ENCODE measurements at regions not wholly inside any gene's neighbourhood (a gene's known extent, or its start where the extent isn't known, plus 50 kb on each side); places are given as distances from the start of the nearest gene placed in this dataset.

DNA sequence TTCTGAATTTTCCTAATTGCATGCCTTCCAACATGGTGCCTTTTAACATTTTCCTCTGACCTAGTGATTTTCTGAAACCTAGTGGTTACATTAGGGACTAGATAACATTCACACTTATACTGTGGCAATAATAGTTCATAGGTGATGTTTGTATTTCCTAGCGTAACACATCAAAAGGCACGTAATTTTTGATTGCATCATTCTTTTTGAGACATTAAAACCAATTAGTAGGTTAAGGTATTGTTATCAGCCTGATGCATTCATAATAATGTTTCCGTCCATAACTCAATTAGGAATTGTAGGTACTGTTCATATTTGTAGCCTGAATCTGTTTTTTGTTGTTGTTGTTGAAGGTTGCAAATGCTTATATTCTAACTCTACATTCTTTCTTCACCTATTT is 192.4 kb downstream of the ANXA1 start:
- Histone ChIP-seq H3K4me1 (no peaks in the 10 kb centered on the region), H3K9me3 (no peaks in the 10 kb centered on the region), H3K36me3 (ENCODE audit: insufficient read depth in 1 of 2, low read depth in 1 of 2) (no peaks in the 10 kb centered on the region), H3K27me3 (ENCODE audit: insufficient read depth in 3 of 3, low read length in 2 of 3) (no peaks in the 10 kb centered on the region), H3K27ac (no peak overlapping the region), H3K4me3 (no peak overlapping the region)
- TF ChIP-seq, protein P1, sequence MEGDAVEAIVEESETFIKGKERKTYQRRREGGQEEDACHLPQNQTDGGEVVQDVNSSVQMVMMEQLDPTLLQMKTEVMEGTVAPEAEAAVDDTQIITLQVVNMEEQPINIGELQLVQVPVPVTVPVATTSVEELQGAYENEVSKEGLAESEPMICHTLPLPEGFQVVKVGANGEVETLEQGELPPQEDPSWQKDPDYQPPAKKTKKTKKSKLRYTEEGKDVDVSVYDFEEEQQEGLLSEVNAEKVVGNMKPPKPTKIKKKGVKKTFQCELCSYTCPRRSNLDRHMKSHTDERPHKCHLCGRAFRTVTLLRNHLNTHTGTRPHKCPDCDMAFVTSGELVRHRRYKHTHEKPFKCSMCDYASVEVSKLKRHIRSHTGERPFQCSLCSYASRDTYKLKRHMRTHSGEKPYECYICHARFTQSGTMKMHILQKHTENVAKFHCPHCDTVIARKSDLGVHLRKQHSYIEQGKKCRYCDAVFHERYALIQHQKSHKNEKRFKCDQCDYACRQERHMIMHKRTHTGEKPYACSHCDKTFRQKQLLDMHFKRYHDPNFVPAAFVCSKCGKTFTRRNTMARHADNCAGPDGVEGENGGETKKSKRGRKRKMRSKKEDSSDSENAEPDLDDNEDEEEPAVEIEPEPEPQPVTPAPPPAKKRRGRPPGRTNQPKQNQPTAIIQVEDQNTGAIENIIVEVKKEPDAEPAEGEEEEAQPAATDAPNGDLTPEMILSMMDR (IDR thresholded peaks at IDR 0.05), result no peak
- WGBS, 3 donors, result 88 to 91% (median 88%) methylated on average over 3 of the region's 3 CpGs
- DNase-seq (no peak), ATAC-seq (no peak)
- intact Hi-C loops (cut with DNase I), result no loop called here

DNA sequence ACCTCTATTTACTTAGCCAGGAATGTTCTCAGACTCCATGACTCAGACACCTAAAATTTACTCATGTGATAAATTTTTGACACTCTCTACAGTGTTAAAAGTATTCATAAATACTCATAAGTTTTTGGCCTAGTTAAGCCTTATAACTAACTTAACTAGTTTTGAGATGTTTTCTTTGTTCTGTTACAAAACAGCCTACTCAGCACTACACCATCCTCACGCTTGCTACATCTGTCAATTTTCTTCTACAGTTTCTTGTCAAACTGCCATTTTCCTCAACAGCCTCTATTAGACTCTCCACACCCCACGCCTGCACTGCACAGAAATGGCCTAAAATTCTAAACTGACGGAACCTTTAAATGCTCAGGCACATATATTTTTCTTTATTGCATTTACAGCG is 195.5 kb downstream of the ANXA1 start:
- TF ChIP-seq, protein P1 (IDR thresholded peaks at IDR 0.05), result no peak
- 72 to 75% (median 75%) methylated on average over 4 of the region's 4 CpGs for WGBS, 3 donors
- no peak for DNase-seq
- H3K4me3 ChIP-seq, result no peak overlapping the region
- ATAC-seq, result no peak
- intact Hi-C loops (cut with DNase I), result no loop called here
- H3K27me3 ChIP-seq (ENCODE audit: insufficient read depth in 3 of 3, low read length in 2 of 3), result no peaks in the 10 kb centered on the region
- no peaks in the 10 kb centered on the region for H3K36me3 ChIP-seq (ENCODE audit: insufficient read depth in 1 of 2, low read depth in 1 of 2)
- H3K27ac ChIP-seq, result no peak overlapping the region
- no peaks in the 10 kb centered on the region for H3K4me1 ChIP-seq
- H3K9me3 ChIP-seq, result no peaks in the 10 kb centered on the region

DNA sequence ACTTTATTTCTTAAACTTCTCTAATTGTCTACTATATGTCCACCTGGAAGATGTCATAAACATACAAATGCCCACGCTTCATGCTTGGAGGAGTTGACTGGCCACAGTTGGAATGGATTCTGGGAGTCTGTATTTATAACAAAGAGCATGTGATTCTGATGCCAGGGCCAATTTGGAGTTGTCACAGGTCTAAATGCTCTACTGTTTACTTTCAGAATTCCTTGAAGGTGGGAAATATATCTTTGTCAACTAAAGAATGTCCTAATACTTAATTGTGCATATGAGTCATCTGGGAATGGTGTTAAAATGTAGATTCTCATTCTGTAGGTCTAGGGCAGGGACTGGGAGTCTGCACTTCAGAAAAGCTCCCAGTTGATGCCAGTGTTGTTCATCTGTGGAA is 196.1 kb downstream of the ANXA1 start:
- Histone ChIP-seq H3K9me3 (no peaks in the 10 kb centered on the region), H3K4me1 (no peaks in the 10 kb centered on the region), H3K27me3 (ENCODE audit: insufficient read depth in 3 of 3, low read length in 2 of 3) (no peaks in the 10 kb centered on the region), H3K36me3 (ENCODE audit: insufficient read depth in 1 of 2, low read depth in 1 of 2) (no peaks in the 10 kb centered on the region), H3K4me3 (no peak overlapping the region), H3K27ac (no peak overlapping the region)
- ATAC-seq, result no peak
- TF ChIP-seq, protein P1 (IDR thresholded peaks at IDR 0.05), result no peak
- intact Hi-C loops (cut with DNase I), result no loop called here
- no peak for DNase-seq
- WGBS, 3 donors, result 68 to 87% (median 70%) methylated on average over 1 of the region's 1 CpG

DNA sequence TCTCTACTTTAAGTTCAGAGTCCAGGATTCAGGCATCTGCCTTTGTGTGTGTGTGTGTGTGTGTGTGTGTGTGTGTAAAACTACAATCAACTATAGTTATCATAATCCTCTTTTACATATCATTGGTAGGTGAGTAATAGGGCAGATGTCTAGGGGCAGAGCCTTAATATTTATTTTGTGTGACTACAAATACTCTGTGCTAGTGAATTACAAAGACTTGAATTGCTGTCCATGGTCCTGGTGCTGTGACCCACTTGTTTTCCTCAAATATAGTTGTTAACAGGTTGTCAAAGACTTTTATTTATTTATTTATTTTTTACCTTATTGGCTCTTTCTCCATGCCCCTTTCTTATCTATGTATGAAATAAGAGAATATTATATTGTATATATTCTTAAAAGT is 196.8 kb downstream of the ANXA1 start:
- H3K4me1 ChIP-seq, result no peaks in the 10 kb centered on the region
- H3K27ac ChIP-seq, result no peak overlapping the region
- H3K36me3 ChIP-seq (ENCODE audit: insufficient read depth in 1 of 2, low read depth in 1 of 2), result no peaks in the 10 kb centered on the region
- ATAC-seq (no peak), DNase-seq (no peak)
- H3K9me3 ChIP-seq, result no peaks in the 10 kb centered on the region
- no peaks in the 10 kb centered on the region for H3K27me3 ChIP-seq (ENCODE audit: insufficient read depth in 3 of 3, low read length in 2 of 3)
- intact Hi-C loops (cut with DNase I), result no loop called here
- no peak overlapping the region for H3K4me3 ChIP-seq
- TF ChIP-seq, protein P1 (IDR thresholded peaks at IDR 0.05), result no peak

DNA sequence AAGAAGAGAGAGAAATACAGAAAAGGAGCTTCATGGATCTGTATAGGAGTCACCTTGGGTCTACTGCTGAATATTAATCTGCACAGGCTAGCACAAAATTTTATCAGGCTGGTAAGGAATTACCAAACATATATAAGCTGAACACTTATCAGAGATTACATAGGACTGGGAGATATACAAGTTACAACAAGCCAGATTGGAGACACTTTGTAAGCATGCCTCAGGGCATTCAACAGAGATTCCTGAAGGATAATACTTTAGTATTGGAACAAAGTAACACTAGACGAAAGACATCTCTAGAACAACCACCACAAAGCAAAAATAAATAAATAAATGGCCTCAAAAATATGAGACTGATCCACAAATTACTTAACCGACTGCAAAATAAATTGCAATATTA is 197.8 kb downstream of the ANXA1 start:
- H3K4me3 ChIP-seq, result no peak overlapping the region
- 66 to 75% (median 68%) methylated on average over 2 of the region's 2 CpGs for WGBS, 3 donors
- TF ChIP-seq, protein P1 (IDR thresholded peaks at IDR 0.05), result no peak
- no peaks in the 10 kb centered on the region for H3K36me3 ChIP-seq (ENCODE audit: insufficient read depth in 1 of 2, low read depth in 1 of 2)
- H3K4me1 ChIP-seq, result no peaks in the 10 kb centered on the region
- H3K9me3 ChIP-seq, result no peaks in the 10 kb centered on the region
- intact Hi-C loops (cut with DNase I), result no loop called here
- H3K27ac ChIP-seq, result no peak overlapping the region
- ATAC-seq (no peak), DNase-seq (no peak)
- H3K27me3 ChIP-seq (ENCODE audit: insufficient read depth in 3 of 3, low read length in 2 of 3), result no peaks in the 10 kb centered on the region

Measured in psoas muscle (tissue), 7 donors.